Ovary (tissue), 7 donors: ENCODE measurements at regions not wholly inside any gene's neighbourhood (a gene's known extent, or its start where the extent isn't known, plus 50 kb on each side); places are given as distances from the start of the nearest gene placed in this dataset.

ENCODE experiments used
- DNase-seq, 5 donors: peaks; one replicate each; pipeline ENCODE4 v3.0.0-alpha.2; 2019 to 2020
- H3K27ac ChIP-seq, 2 donors: fragments of 200-600 bp; one replicate each; pipeline versions ENCODE4 v1.5.1 to v1.8.0; 2019 to 2022
- H3K27me3 ChIP-seq: fragments of 200-600 bp; one replicate; pipeline ENCODE4 v1.8.0; 2022
- H3K36me3 ChIP-seq: fragments of 200-600 bp; sonication (generic); one replicate; pipeline ENCODE4 v1.5.1; 2019
- H3K4me1 ChIP-seq: one replicate; pipeline ENCODE4 v1.8.1; 2013; ENCODE audit warnings: mild to moderate bottlenecking, moderate library complexity; ENCODE audit not compliant: insufficient read depth
- H3K4me3 ChIP-seq: fragments of 200-600 bp; sonication (generic); one replicate; pipeline ENCODE4 v1.5.1; 2017
- H3K9me3 ChIP-seq, 2 donors: fragments of 200-600 bp in 1 of 2; sonication (generic) in 1 of 2; one replicate each; pipeline versions ENCODE4 v1.5.1 to v1.8.1; 2013 to 2019; ENCODE audit warnings: mild to moderate bottlenecking in 1 of 2, moderate library complexity in 1 of 2
- EP300 ChIP-seq: sonication (generic); formaldehyde crosslinking; IDR thresholded peaks from one replicate; pipeline ENCODE4 v1.6.1; 2017; ENCODE audit warnings: antibody characterized with exemption
- POLR2A ChIP-seq: fragments of 450-650 bp; IDR thresholded peaks from one replicate; pipeline ENCODE4 v1.6.1; 2017; ENCODE audit warnings: antibody characterized with exemption, mild to moderate bottlenecking, moderate library complexity
- WGBS, 3 donors: extraction: QIAGEN DNeasy Blood & Tissue Kit in 1 of 3; methylation state at CpG; one replicate each; pipeline versions ENCODE4 v1.1.5 to v1.1.7; 2013 to 2017; 5-methylcytosine and 5-hydroxymethylcytosine counted together
- intact Hi-C, 4 donors: fragments of 100-400 bp; cut with DNase I; formaldehyde crosslinking; loops; one replicate each; pipeline versions ENCODE4 v1.11.0 to v1.15.1; 2022 to 2023
- TF ChIP-seq, protein P1 (sequence below), 3 donors: fragments of 450-650 bp in 2 of 3; fragments of 200-600 bp in 1 of 3; IDR thresholded peaks; one replicate each; pipeline versions ENCODE4 v1.5.1 to v1.8.0; 2016 to 2022; ENCODE audit warnings: antibody characterized with exemption in 3 of 3, mild to moderate bottlenecking in 1 of 3
- donor health status: DM: no; HTN: no; CAD: no; lungs with moderate emphysema.
- donor health status: DM: no; HTN: no; CAD: no.
- donor health status: Bipolar disorder and iron deficiency.
- donor health status: DM: no; HTN: no; CAD: no.
- donor health status: DM: yes; HTN: yes; CAD: no.

DNA sequence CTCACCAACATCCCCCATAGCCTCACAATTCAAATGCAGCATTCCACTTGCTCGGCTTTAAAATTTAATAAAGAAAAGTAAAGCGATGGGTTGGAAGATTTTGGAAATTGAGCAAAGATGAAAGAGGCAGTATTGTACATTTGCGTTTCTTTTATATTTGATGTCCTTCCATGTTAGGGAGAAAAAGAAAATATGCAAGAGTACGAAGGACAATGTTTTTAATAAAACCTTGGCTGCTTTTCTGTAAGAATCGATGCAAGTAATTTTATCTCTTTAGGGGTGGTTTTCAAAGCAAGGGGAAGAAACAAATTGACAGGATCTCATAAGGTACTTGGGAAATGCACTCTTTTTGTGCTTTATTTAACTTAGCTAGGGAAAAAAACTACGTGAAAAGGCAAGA lies 61.8 kb upstream of the TSC22D2 start:
- TF ChIP-seq EP300 (no peak), POLR2A (no peak)
- TF ChIP-seq, protein P1, sequence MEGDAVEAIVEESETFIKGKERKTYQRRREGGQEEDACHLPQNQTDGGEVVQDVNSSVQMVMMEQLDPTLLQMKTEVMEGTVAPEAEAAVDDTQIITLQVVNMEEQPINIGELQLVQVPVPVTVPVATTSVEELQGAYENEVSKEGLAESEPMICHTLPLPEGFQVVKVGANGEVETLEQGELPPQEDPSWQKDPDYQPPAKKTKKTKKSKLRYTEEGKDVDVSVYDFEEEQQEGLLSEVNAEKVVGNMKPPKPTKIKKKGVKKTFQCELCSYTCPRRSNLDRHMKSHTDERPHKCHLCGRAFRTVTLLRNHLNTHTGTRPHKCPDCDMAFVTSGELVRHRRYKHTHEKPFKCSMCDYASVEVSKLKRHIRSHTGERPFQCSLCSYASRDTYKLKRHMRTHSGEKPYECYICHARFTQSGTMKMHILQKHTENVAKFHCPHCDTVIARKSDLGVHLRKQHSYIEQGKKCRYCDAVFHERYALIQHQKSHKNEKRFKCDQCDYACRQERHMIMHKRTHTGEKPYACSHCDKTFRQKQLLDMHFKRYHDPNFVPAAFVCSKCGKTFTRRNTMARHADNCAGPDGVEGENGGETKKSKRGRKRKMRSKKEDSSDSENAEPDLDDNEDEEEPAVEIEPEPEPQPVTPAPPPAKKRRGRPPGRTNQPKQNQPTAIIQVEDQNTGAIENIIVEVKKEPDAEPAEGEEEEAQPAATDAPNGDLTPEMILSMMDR (IDR thresholded peaks at IDR 0.05): no peak
- Histone ChIP-seq H3K27me3 (no peaks in the 10 kb centered on the region), H3K4me3 (no peak overlapping the region), H3K9me3 (no peaks in the 10 kb centered on the region), H3K27ac (no peak overlapping the region), H3K36me3 (no peaks in the 10 kb centered on the region), H3K4me1 (no peaks in the 10 kb centered on the region)
- WGBS, 3 donors: 29 to 35% (median 31%) methylated on average over 6 of the region's 6 CpGs
- no peak for DNase-seq
- intact Hi-C loops: no loop called here

DNA sequence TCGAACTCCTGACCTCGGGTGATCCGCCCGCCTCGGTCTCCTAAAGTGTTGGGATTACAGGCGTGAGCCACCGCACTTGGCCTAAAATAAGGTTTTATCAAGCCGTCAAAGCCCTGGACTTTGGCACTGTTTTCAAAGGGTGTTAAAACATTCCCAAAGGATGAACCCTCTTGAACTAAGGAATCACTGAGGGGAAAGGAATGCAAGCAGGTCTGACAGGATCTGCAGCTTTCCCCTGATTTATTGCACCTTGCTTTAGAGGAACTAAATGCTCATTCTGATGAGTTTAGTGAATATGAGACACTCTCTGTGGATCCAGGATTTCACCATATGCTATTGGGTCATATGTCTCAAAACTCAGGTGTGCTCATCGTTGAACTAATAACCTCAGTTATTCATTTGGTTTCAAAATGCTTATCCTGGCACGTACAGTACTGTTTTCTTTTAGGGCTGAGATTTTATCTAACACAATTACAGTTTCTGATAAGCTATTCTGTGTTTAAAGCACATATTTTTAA lies 63.0 kb upstream of the TSC22D2 start:
- no peak for TF ChIP-seq EP300
- TF ChIP-seq, protein P1 (IDR thresholded peaks at IDR 0.05): no peak
- no peak for TF ChIP-seq POLR2A
- Histone ChIP-seq H3K9me3 (no peaks in the 10 kb centered on the region), H3K4me3 (no peak overlapping the region), H3K4me1 (no peaks in the 10 kb centered on the region), H3K27ac (no peak overlapping the region), H3K27me3 (no peaks in the 10 kb centered on the region), H3K36me3 (no peaks in the 10 kb centered on the region)
- intact Hi-C loops: no loop called here
- WGBS, 3 donors: 74 to 82% (median 78%) methylated on average over 10 of the region's 10 CpGs
- no peak for DNase-seq

DNA sequence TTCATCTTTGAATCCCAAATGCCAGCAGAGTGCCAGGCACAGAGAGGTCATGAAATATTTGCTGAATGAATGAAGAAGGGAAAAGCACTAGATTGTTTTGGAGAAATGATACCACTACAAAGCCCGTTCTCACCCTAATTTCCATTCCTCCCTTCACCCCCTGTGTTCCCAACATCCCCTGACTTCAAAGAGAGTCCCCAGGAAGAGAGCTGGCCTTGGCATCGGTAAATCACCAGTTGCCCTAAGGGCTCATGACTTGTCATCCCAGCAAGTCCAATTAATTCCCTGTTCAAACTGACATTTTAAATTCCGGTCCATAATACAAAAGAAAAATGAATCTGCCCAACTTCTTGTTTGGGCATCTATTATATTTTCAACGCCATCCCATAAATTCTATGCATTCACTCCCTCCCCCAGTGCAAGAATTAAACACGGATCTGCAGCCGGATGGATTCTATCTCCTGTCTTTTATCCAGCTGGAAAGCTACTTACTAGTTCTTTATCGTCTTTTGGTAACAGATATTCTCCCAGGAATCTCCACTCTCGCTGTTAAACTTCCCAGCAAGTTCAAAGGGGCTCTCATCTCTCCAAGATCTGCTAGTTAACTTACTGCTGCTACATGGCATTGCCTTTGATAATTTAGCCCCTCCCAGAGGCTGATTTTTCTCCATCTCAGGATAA lies 63.9 kb upstream of the TSC22D2 start:
- DNase-seq: no peak
- Histone ChIP-seq H3K9me3 (no peaks in the 10 kb centered on the region), H3K27me3 (no peaks in the 10 kb centered on the region), H3K27ac (no peak overlapping the region), H3K4me1 (no peaks in the 10 kb centered on the region), H3K4me3 (no peak overlapping the region), H3K36me3 (no peaks in the 10 kb centered on the region)
- intact Hi-C loops: no loop called here
- TF ChIP-seq, protein P1 (IDR thresholded peaks at IDR 0.05): no peak
- TF ChIP-seq POLR2A (no peak), EP300 (no peak)
- 50 to 64% (median 56%) methylated on average over 8 of the region's 8 CpGs for WGBS, 3 donors

DNA sequence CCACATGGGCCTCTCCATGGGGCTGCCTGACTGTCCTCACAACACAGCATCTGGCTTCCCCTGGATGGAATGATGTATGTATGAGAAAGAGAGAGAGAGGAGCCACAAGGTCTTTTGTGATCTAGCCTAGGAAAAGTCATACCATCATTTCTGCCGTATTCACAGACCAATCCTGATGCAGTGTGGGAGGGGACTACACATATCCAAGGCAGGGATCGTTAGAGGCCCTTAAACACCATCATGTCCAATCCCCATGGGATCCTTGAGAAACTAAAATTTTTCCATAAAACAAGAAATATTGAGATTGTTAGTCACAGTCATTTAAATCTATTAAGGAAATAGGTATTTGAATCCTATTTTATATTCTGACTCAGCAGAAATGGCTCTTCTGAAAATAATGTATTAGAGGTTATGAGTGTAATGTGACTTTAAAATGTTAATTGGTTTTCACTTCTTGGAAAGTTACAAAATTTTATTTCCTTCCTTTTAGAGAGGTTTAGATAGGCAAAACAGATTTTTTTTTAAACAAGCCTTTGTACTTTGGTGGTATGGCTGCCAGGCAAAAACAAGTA lies 65.1 kb upstream of the TSC22D2 start:
- H3K9me3 ChIP-seq: no peaks in the 10 kb centered on the region
- no peaks in the 10 kb centered on the region for H3K4me1 ChIP-seq
- no peak overlapping the region for H3K27ac ChIP-seq
- no peaks in the 10 kb centered on the region for H3K27me3 ChIP-seq
- TF ChIP-seq EP300: no peak
- TF ChIP-seq, protein P1 (IDR thresholded peaks at IDR 0.05): no peak
- TF ChIP-seq POLR2A: no peak
- intact Hi-C loops: no loop called here
- DNase-seq: no peak
- H3K4me3 ChIP-seq: no peak overlapping the region
- 82 to 92% (median 89%) methylated on average over 2 of the region's 2 CpGs for WGBS, 3 donors
- H3K36me3 ChIP-seq: no peaks in the 10 kb centered on the region
